COLO829 (cell line): ENCODE measurements at regions not wholly inside any gene's neighbourhood (a gene's known extent, or its start where the extent isn't known, plus 50 kb on each side); places are given as distances from the start of the nearest gene placed in this dataset.

ENCODE experiments used
- DNase-seq: peaks from one replicate; pipeline ENCODE4 v3.0.0; 2012; ENCODE audit warnings: low spot score

DNA sequence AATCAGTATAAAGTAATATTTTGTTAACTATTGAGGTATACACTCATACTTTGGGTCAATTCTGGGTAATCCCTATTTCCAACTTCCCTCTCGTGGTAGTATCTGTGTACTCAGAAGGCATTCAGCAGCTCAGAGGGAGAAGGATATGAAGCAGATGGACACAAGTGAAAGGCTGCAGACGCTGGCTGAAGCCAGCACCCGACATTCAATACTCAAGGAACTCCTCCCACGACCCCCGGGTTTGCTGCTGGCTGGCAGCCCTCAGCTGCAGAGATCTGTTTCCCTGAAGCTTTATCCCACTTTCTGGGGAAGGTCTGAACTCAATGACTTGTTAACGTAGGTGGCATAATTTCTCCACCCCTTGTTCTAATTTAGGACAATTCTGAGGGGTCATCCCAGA is 847.3 kb upstream of the SOX11 start:
- DNase-seq = no peak

DNA sequence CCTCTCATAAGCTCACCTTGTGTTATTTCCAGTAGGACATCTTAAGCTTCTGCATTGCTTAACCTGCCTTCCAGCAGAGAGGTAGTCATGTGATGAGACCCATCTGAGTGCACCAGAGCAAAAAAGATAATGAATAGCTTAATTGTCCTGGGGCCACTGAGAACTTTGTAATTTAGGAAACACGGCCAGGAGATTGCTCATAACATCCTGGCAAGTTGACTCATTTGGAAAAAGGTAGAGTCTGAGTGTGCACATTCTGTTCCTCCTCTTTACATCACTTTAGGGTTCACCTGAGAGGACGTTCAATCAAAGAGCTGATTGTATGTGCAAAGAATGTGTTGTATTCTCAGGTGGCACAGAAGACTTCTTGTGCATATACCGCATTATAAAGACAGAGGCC is 830.2 kb upstream of the SOX11 start:
- DNase-seq = peak; percentile 11

DNA sequence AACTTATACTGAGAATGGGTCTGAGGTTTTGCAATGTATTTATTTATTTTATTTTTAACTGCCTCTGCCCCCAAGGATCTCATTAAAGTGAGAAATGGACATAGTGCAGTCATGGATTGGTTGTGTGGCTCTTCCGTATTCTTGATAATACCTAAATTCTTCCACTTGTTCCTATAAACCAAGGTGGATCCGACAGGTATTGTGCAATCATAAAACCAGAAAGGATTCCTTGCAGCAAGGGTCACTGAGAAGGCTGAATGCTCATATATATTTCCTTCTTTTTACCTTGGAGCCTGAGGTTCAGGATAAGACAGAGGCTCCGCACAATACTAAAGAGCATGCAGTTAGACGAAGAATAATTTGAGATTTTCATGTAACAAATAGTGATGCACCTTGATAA is 826.0 kb upstream of the SOX11 start:
- DNase-seq = no peak

DNA sequence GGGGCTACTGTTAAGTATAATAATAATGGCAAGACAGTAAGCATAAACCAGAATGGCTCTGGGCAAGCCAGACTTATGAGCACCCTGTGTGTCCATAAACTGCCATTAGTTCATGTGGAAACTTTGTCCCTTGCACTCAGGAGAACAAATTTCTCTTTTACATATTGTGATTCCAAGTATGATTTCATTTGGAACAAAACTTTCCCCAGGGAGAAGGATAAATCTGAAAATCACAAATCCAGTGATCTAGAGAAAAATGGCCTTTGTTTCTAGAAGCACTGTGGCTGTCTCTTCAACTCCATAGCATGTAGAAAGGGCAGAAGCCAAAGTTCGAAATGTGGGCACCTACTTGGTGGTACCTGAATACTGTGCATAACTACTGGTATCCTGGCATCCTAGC is 823.7 kb upstream of the SOX11 start:
- DNase-seq = no peak

DNA sequence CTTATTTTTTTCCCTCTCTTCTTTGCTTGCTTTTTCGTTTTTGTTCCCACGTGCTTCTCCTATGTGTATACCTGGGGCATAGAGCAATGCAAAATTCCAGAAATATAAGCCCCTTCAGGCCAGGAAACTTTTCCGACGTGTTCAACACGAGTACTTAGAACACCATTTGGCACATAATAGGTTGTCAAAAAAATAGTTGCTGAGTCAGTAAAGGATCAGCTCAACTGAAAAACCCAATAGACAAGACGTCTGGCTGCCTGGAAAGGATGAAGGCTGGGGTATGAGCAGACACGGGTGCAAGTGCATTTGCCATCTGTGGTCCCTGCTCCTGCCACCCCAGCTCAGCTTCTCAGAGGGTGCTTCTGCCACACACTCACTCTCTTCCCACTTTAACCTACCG is 823.0 kb upstream of the SOX11 start:
- no peak for DNase-seq

DNA sequence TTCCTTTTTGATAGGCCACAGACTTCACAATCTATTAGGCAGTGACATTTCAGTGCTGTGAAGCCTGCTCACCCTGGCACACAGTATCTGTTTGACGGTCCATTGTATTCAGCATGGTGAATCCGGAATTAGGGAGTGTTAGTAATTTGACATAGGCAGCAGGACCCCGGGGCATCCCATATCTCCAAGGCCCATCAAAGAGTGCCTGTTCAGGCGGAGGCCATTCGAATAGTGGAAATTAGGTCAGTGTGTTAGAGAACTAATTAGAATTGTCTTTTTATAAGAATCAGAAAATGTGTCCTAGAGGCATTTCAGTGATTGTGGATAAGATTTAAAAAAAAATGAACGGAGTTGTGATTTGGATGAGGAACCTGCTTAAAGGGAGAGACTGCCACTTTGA is 818.8 kb upstream of the SOX11 start:
- DNase-seq = no peak

DNA sequence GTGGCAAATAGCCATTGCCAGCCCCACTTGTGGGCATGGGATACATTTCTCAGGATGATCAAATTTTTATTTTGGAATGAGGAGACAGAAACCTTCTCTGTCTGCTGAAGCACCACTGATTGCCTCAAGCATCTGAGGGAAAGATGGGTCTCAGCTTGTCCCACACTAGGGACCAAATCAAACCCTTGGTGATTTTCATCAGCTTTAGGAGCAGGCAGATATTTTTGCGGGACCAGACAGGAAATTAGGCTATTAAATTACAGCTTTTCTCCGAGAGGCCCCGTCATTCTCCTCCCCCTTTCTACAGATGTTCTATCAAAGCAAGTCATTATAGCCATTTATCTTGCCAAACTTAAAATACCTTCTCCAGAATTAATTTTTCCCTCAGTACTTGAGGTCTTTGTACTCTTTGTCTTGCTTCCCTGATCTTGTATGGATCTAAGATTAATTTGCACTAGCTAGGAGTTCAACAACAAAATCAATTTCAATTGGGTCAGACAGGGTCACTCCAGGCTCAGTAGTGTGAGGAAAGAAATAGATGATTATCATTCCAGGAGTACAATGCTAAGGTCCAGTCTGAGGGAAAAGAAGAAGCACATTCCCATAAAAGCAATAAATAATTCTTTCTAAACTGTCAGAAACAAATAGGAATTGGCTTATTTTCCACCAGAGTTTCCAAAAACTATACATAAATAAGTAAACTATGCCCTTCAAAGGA is 818.1 kb upstream of the SOX11 start:
- peak; percentile 18 for DNase-seq

DNA sequence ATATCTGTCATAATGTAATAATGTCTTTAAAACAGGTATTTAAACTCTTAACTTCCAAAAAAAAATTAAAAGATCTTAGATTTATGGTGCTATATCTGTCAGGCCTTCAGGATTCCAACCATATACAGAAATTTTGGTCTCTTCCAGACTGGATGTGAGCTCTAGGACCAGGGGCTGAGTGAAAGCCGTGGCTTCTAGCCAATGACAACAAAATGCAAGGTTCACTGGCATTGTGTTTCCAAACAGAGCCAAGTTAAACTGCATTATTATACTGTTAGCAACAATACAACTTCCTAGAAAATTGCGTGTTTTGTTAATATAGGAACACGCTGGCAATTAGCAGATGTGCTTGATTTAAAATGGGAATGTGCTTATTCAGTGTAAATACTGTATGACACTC is 809.8 kb upstream of the SOX11 start:
- DNase-seq = no peak

DNA sequence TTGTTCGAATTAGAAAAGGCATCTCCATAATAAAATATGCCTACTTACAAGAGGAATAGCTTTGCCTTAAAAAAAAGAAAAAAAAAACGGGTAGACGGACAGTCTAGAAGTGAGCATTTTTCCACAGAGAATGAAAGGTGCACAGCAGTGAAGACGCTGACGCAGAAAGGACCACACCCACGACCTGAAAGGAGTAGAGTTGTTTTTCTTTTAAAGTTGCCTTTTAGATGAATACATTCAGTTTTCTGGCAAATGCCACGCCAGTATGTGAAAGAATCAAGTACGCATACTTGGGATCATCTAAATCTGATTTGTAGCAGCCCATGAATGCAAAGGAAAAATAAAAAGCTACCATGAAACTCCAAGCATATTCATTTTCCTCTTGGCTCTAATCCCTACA is 809.2 kb upstream of the SOX11 start:
- no peak for DNase-seq

DNA sequence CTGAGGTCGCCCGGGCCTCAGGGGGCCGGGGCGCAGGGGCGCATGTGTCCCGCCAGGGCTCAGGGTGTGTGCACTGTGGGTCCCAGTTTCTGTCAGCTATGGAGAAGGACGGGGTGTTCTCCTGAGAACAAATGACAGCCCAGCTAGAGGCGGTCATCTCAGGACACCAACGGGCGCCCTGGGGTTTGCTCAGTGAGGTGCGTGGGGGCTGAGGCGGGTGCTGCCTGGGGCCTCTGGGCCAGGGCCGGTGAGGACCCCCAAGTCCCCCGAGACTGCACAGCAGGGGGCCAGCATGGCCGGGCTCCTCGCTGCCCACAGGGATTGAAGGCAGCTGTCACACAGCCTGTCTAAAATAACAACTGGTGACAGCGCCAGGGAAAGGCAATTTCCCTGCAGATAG is 808.8 kb upstream of the SOX11 start:
- no peak for DNase-seq

DNA sequence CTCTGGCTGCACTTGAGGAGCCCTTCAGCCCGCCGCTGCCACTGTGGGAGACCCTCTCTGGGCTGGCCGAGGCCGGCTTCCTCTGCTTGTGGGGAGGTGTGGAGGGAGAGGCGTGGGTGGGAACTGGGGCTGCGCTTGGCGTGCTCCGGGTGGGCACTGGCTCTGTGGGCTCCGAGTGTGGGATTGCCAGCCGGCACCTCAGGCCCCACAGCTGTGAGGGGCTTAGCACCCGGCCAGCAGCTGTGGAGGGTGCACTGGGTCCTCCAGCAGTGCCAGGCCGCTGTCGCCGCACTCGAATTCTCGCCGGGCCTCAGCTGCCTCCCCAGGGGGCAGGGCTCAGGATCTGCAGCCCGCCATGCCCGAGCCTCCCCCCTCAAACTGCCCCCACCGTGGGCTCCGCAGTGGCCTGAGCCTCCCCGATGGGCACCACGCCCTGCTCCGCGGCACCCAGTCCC is 808.0 kb upstream of the SOX11 start:
- no peak for DNase-seq

DNA sequence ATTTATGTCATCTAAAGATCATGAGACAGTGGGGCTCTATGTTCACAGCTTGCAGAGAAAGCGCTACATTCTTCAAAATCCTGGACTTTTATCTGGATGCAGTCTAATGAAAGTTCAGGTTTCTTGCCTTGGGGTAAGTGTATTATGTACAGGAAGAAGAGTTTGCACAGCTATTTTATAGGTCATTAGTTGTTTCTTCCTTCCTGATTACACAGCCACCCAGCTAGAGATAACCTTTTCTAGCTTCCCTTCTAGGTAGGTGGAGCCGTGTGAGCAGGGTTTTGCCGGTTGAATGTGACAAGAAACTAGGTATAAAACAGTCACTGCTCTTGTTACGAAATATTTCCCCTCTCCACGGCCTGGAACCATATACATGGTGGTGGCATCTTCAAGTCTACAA is 800.8 kb upstream of the SOX11 start:
- DNase-seq = peak; percentile 59

DNA sequence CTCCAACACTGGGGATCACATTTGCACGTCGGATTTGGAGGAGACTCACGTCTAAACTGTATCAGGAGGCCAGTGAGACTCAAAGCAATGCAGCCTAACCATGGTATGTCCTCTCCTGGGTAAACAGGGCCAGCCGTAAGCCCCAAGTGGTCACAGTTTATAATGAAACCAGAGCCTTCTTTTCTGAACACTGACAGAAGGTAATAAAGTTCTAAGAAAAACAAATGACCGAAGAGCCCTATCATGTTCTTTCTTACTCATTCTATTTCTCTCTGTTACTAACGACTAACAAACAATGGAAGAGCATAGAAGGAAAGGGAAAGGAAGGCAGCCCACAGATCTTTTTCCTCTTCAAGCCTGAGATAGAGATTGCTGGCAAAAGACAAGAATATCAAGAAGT is 796.8 kb upstream of the SOX11 start:
- DNase-seq = no peak

DNA sequence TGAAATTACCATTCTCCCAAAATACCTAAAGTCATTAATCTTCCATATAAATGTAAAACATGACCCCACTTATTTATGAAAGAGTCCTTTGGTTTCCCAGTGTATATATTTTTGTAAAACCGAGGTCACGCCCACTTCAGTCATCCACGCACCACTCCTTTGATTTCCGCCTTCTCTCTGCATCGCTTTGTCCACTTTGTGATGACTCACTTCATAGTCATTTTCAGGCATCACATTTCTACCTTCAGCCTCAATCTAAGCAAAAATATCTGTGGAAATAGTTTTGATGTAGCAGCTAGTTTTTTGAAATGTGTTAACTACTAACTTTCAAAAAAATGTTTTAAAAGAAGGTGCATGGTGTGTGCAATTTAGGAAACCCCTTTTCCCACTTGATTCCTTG is 793.5 kb upstream of the SOX11 start:
- DNase-seq = peak; percentile 69

DNA sequence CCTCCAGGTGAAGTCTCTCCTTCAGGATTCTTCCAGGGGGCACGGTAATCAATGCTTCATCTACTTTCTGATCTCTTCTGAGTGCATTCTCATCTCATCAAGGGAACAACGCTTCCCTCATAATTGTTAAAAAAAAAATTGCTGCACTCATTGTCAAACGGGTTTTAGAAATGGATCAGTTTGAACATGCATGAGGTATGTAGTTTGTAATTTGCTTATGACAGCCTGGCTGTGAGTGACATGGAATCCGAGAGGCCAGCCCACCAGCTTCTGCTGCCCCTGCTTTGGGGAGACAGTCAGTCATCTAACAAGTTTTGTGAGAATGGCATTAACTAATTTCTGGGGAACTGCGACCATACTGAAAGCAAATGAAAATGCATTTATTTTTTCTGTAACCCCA is 791.9 kb upstream of the SOX11 start:
- no peak for DNase-seq

DNA sequence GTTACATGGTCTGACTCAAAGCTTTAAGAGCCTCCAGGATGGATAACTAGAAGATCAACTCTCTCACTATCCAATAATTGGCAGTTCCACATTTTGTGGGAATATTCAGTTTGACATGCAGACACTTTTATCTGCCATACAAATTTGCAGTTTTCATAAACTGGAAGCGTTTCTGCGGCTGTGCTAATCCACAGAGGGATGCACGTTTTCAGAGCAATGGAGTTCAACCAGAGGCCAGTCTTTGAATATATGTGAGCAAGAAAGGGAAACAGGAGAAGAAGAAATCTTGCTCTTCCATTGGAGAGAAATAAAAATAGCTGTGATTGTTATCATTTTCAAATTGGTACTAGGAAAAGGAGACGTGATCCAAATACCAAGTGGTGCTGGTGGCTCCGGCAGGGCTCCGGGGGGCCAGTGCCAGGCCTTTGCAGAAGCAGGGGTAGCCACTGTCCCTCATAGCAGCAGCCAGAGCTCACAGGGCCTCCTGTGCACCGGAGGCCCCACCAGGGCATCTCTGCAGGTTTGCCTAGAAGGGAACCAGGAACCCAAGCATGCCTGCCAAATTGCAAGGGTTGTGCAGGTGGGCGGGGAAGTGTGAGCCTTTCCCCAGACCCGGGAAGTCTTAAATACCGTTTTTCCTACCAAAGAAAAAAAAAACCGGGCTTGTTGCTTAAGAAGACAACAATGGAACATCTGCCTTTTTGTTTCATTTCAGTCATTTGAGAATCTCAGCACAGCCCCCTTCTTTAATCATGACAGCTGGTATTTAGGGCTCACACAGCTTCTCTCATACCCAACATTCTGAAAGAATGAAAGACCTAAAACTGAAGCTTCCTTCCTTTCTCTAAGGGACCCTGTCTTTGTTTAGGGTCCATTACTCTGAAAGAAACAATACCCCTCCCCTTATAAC is 791.1 kb upstream of the SOX11 start:
- DNase-seq = no peak

DNA sequence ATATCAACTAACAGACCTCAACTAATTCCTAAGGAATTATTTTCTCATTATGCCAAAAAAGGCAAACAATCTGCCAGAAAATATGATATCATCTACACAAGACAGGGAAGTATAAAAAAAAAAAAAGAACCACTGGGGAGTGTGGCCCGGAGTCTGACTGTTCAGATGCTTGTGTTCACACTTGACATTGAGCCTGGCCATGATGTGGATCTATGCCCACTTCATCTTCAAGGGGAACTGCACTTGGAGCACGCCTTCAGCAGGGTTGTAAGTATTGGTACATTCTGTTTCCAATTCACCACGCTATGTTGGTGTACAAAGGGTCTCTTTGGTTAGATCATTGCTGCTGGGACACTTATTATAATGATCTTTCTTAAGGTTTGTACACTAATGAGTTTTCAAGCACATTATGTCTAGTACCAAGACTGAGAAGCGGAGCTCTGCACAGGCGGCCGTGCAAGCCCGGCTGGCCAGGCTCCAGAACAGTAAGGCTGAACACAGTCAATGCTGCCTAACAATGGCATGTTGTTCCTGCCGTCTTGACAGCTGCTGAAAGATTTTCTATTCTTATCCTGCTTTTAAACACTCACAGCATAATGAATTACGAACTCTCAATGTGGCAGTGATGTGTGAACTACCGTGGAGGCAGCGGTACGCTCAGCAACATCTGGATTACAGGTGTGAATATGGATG is 788.4 kb upstream of the SOX11 start:
- DNase-seq = no peak

DNA sequence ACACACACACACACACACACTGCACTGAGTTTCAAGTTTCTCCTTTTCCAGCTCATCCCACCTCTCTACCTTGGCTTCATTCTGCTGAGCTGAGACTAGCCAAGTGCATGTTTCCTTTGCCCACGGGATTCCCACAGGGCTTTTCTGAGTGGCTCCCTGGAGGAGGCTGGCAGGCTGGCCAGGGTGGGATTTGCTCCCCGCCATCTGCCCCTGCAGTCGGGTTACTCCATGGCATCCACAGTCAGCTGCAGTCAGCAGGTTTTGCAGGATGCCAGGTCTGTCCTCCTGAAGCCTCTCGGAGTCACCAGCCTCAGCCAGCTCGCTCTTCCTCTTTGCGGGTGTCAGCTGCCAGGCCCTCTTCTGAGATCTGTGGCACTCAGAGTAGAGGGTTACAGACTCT is 783.7 kb upstream of the SOX11 start:
- no peak for DNase-seq

DNA sequence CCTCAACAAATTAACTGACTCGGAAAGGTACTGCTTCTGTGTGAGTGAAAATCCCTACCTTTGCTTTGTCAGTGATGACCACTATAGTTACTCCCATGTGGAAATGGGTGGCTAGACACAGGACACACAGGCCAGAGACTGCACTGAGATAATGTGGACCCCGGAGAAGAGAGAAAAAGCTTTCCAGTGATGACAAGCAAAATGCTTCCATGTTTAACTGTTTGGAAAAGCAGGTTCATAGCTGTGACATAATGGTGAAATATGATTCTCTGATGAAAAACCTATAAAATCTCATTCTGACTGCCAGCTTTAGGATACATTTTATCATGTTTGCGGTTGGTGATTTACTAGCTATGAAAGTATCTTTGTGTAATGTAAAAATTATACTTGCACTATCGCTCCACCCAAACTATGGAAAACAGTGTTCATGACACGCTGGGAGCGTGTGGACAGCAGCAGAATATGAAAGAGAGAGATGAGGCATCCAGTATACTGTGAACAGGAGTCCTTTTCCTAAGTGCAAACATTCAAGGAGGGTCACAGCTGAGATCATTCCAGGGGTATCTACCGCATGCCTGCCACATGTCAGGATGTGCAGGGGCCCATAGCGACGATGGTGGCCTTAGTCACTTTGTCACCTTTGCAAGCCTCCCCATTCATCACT is 782.7 kb upstream of the SOX11 start:
- DNase-seq = no peak

DNA sequence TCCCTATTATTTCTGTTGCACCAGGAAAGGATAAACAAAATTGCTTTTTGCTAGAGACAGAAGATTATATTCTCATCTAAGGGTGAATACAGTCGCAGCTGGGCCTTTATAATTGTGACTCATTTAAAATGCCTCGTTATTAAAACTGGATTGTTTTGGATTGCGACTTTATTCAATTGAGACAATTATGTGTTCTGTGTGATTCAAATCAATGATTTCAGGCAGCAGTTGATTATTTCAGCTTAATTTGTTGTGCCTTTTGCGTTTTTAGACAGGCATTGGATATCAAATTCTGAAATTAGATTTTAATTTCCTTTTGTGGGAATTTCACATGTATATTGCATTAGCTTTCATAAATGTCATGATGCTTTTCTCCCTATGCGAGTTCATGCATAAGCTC is 778.1 kb upstream of the SOX11 start:
- no peak for DNase-seq

DNA sequence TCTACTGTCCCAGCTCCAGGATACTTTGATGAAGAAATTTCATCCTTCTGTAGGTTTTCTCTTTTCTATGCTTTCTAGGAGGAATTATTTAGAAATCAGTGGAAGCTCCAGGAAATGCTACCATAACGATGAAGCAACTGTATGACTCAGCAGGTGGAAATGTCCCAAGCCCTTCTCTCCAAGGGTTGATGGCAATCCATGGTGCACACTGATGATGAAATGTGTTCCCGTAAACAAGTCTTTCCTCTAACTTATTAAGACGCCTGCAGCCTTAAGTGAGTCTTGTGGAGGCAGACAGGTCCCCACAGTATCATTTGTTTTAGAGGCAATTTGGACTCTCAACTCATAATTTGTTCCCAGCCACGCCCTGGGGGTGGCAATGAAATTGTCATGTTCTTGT is 777.6 kb upstream of the SOX11 start:
- DNase-seq = no peak

DNA sequence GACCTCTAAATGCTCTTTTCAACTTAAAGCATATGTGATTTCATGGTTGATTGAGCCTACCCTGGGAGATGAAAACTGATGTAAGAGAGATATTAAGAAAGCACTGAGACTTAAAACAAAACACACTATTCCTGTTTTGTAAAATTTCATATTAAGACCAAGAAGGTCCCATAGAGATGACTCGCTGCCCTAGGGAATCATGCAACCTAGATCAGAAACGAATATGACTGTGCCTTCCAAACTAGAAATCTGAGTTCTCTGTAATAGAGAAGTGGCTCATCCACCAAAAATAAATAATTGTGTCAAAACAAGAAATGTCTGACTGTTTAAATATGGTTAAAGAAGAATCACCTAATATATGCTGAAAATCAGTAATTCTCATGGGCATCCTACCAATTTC is 776.8 kb upstream of the SOX11 start:
- no peak for DNase-seq
